Fibroblast of pulmonary artery (primary cell): ENCODE measurements at regions not wholly inside any gene's neighbourhood (a gene's known extent, or its start where the extent isn't known, plus 50 kb on each side); places are given as distances from the start of the nearest gene placed in this dataset.

Experiments used
- DNase-seq: peaks from one replicate; pipeline ENCODE4 v3.0.0-alpha.2; 2010; ENCODE audit warnings: low read depth
- H3K4me3 ChIP-seq: replicated peaks from 2 replicates; pipeline ENCODE4 v1.5.1; 2011; ENCODE audit warnings: low read depth, mild to moderate bottlenecking, control low read depth, low read length, moderate library complexity
- CTCF ChIP-seq: IDR thresholded peaks from 2 replicates; pipeline ENCODE4 v1.5.1; 2011; ENCODE audit warnings: mild to moderate bottlenecking, control low read depth, low read length, inconsistent platforms; ENCODE audit errors: missing control alignments

GRCh38 chr16:64196444-64196843, 925.4 kb downstream of the CDH11 start:
- no peak for TF ChIP-seq CTCF
- peak; percentile 51 for DNase-seq
- no peak overlapping the region for H3K4me3 ChIP-seq

- no peak for TF ChIP-seq CTCF
- no peak for DNase-seq
- H3K4me3 ChIP-seq = no peak overlapping the region
Observed at GRCh38 chr16:64185954-64186353, 935.9 kb downstream of the CDH11 start.

GRCh38 chr16:64184156-64184555, 937.7 kb downstream of the CDH11 start:
- no peak overlapping the region for H3K4me3 ChIP-seq
- TF ChIP-seq CTCF = no peak
- DNase-seq = no peak

- no peak for TF ChIP-seq CTCF
- H3K4me3 ChIP-seq = no peak overlapping the region
- DNase-seq = no peak
Observed at GRCh38 chr16:64182985-64183384, 938.9 kb downstream of the CDH11 start.

- DNase-seq = no peak
- TF ChIP-seq CTCF = no peak
- H3K4me3 ChIP-seq = no peak overlapping the region
Observed at GRCh38 chr16:64181271-64181925, 940.5 kb downstream of the CDH11 start.

GRCh38 chr16:64180136-64180900, 941.5 kb downstream of the CDH11 start:
- TF ChIP-seq CTCF = no peak
- DNase-seq = no peak

More at GRCh38 chr16:64180136-64180900, 941.5 kb downstream of the CDH11 start:
- no peak overlapping the region for H3K4me3 ChIP-seq
